ENCODE measurements at regions not wholly inside any gene's neighbourhood (a gene's known extent, or its start where the extent isn't known, plus 50 kb on each side); places are given as distances from the start of the nearest gene placed in this dataset.

- TF ChIP-seq ZBTB40 (IDR thresholded peaks at IDR 0.05; ENCODE audit: borderline replicate concordance) (no peak), SRF (IDR thresholded peaks at IDR 0.05; ENCODE audit: low read depth in 2 of 2, low read length in 2 of 2) (peak in 1 of 2 experiments; percentile 81; a peak in 2 of 4 replicates), SUPT20H (IDR thresholded peaks at IDR 0.05; ENCODE audit: borderline replicate concordance, control insufficient read depth, low read depth, low read length) (no peak), HDAC2 (IDR thresholded peaks at IDR 0.05) (no peak), ZBED1 (IDR thresholded peaks at IDR 0.05; ENCODE audit: borderline replicate concordance) (peak; percentile 98), NFYB (IDR thresholded peaks at IDR 0.05; ENCODE audit: insufficient read depth, low read depth, low read length) (no peak), SMAD1 (IDR thresholded peaks at IDR 0.05; ENCODE audit: low read depth, partially characterized antibody) (no peak), ZSCAN29 (IDR thresholded peaks at IDR 0.05) (no peak), SMAD5 (IDR thresholded peaks at IDR 0.05; ENCODE audit: low read depth) (no peak), EP300 (IDR thresholded peaks at IDR 0.05; ENCODE audit: borderline replicate concordance in 1 of 2, control insufficient read depth in 1 of 2, low read depth in 2 of 2, low read length in 2 of 2) (peak; percentile 90 to 97), CREM (IDR thresholded peaks at IDR 0.05; ENCODE audit: low read depth) (peak; percentile 96), IRF3 (IDR thresholded peaks at IDR 0.05) (no peak), MAX (IDR thresholded peaks at IDR 0.05; ENCODE audit: low read depth, low read length) (no peak), ZNF687 (IDR thresholded peaks at IDR 0.05) (peak; percentile 41), E4F1 (IDR thresholded peaks at IDR 0.05; ENCODE audit: borderline replicate concordance, partially characterized antibody) (no peak), BHLHE40 (IDR thresholded peaks at IDR 0.05; ENCODE audit: borderline replicate concordance in 1 of 2, low read depth in 2 of 2, low read length in 1 of 2) (peak; percentile 73 to 80)
Observed at GRCh38 chr9:109967651-109968642, 187.9 kb downstream of the PALM2AKAP2 start (continued).
